HEK293 (cell line): ENCODE measurements at regions not wholly inside any gene's neighbourhood (a gene's known extent, or its start where the extent isn't known, plus 50 kb on each side); places are given as distances from the start of the nearest gene placed in this dataset.

Source experiments
- CTCF ChIP-seq: fragments of 450-650 bp; formaldehyde crosslinking; IDR thresholded peaks from 2 replicates; pipeline ENCODE4 v1.5.1; 2016; ENCODE audit warnings: missing biosample characterization, missing genetic modification characterization
- GLI2 ChIP-seq: fragments of 450-650 bp; formaldehyde crosslinking; IDR thresholded peaks from 2 replicates; pipeline ENCODE4; 2017; ENCODE audit warnings: missing biosample characterization, missing genetic modification characterization, low read depth, borderline replicate concordance
- PRDM1 ChIP-seq: fragments of 450-650 bp; formaldehyde crosslinking; IDR thresholded peaks from 2 replicates; pipeline ENCODE4; 2016; ENCODE audit warnings: missing biosample characterization, missing genetic modification characterization
- SCRT1 ChIP-seq: fragments of 450-650 bp; formaldehyde crosslinking; IDR thresholded peaks from 2 replicates; pipeline ENCODE4 v1.5.1; 2016; ENCODE audit warnings: missing biosample characterization, missing genetic modification characterization, borderline replicate concordance
- ZNF660 ChIP-seq: fragments of 450-650 bp; IDR thresholded peaks from 2 replicates; pipeline ENCODE4 v1.5.1; 2018; ENCODE audit warnings: missing biosample characterization, mild to moderate bottlenecking, missing genetic modification characterization

- TF ChIP-seq SCRT1 (tag by site-specific recombination): no peak
- no peak for TF ChIP-seq GLI2 (tag by site-specific recombination)
- no peak for TF ChIP-seq PRDM1 (tag by site-specific recombination)
- TF ChIP-seq CTCF (tag by site-specific recombination): no peak
- no peak for TF ChIP-seq ZNF660 (tag by site-specific recombination)
Observed at GRCh38 chr3:13224967-13225366, 151.7 kb upstream of the IQSEC1 start.
